ENCODE measurements at regions not wholly inside any gene's neighbourhood (a gene's known extent, or its start where the extent isn't known, plus 50 kb on each side); places are given as distances from the start of the nearest gene placed in this dataset.

DNA sequence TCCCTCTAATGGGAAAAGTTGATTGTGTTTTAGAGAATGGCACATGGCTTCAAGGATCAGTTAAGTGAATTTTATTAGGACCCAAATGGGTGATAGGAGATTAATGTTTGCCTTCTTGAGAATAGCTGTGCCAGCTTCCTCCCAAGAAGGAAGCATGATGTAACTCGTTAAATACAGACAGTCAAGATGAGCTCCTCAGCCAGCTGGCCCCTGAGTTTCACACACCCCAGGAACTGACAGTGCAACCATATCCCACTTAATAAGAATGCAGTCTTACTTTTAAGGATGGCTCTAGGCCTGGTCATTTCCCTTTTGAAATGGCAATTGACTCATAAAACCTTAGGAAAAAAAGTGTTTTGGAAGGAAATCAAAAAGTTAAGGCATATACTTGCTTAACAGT lies 472.8 kb upstream of the KCNMB2 start:
- TF ChIP-seq ATF2 (CRISPR knock-in tag; IDR thresholded peaks at IDR 0.05; ENCODE audit: borderline replicate concordance, low read depth) = no peak
- TF ChIP-seq, protein P1, sequence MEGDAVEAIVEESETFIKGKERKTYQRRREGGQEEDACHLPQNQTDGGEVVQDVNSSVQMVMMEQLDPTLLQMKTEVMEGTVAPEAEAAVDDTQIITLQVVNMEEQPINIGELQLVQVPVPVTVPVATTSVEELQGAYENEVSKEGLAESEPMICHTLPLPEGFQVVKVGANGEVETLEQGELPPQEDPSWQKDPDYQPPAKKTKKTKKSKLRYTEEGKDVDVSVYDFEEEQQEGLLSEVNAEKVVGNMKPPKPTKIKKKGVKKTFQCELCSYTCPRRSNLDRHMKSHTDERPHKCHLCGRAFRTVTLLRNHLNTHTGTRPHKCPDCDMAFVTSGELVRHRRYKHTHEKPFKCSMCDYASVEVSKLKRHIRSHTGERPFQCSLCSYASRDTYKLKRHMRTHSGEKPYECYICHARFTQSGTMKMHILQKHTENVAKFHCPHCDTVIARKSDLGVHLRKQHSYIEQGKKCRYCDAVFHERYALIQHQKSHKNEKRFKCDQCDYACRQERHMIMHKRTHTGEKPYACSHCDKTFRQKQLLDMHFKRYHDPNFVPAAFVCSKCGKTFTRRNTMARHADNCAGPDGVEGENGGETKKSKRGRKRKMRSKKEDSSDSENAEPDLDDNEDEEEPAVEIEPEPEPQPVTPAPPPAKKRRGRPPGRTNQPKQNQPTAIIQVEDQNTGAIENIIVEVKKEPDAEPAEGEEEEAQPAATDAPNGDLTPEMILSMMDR (IDR thresholded peaks at IDR 0.05) = no peak
- no peak for TF ChIP-seq IRF1 (CRISPR knock-in tag; IDR thresholded peaks at IDR 0.05)
- TF ChIP-seq, protein P2, sequence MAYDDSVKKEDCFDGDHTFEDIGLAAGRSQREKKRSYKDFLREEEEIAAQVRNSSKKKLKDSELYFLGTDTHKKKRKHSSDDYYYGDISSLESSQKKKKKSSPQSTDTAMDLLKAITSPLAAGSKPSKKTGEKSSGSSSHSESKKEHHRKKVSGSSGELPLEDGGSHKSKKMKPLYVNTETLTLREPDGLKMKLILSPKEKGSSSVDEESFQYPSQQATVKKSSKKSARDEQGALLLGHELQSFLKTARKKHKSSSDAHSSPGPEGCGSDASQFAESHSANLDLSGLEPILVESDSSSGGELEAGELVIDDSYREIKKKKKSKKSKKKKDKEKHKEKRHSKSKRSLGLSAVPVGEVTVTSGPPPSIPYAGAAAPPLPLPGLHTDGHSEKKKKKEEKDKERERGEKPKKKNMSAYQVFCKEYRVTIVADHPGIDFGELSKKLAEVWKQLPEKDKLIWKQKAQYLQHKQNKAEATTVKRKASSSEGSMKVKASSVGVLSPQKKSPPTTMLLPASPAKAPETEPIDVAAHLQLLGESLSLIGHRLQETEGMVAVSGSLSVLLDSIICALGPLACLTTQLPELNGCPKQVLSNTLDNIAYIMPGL (CRISPR knock-in tag; IDR thresholded peaks at IDR 0.05) = no peak
- TF ChIP-seq CREM (CRISPR knock-in tag; IDR thresholded peaks at IDR 0.05) = no peak
- TF ChIP-seq, protein P3, sequence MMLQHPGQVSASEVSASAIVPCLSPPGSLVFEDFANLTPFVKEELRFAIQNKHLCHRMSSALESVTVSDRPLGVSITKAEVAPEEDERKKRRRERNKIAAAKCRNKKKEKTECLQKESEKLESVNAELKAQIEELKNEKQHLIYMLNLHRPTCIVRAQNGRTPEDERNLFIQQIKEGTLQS (CRISPR knock-in tag; conservative IDR thresholded peaks at IDR 0.05) = no peak
- TF ChIP-seq GABPB1 (CRISPR knock-in tag; IDR thresholded peaks at IDR 0.05) = no peak
